GM19025 (cell line): ENCODE measurements at regions not wholly inside any gene's neighbourhood (a gene's known extent, or its start where the extent isn't known, plus 50 kb on each side); places are given as distances from the start of the nearest gene placed in this dataset.

Experiments used
- ATAC-seq: cut with Tn5 transposase; IDR thresholded peaks from one replicate; pipeline ENCODE4 v1.9.1; 2021; ENCODE audit warnings: mild to moderate bottlenecking, low read depth, moderate library complexity; ENCODE audit not compliant: unreplicated experiment

DNA sequence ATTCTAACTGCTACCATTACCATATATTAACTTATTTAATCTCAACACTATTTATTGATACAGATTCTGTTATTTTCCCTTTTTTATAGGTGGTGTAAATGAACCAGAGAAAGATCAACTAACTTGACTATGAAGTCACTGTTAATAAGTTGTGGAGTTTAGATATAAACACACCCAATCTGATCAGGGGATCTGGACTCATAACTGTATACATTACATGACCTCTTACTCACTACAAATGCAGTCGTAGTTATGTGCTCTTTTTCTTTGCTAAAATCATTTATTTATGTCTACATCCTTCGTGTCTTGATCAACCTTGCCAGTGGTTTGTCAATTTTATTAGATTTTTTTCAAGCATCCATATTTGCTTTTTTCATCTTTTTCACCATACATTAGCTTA is 614.8 kb upstream of the FAM241A start:
- no peak for ATAC-seq

- ATAC-seq = no peak
Measured at GRCh38 chr4:111535792-111536191, 609.5 kb upstream of the FAM241A start.

DNA sequence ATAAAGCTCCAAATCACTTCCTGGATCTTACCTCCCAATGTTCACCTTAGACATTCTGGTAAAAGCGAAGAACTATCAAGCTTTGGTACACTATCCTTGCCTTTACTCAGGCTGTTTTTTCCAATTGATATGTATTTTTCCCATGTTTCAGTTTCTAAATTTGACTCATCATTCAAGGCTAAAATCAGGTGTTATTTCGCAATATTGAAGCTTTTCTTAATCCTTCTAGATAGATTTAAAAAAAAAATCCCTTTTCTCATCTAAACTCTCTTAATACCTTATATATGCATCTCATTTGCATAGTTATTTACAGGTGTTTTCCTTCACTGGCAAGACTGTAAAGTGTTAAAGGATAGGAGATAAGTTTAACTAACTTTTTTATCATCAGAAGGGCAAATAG is 608.1 kb upstream of the FAM241A start:
- ATAC-seq = no peak

- ATAC-seq = no peak
Measured at GRCh38 chr4:111537871-111538270, 607.4 kb upstream of the FAM241A start.

DNA sequence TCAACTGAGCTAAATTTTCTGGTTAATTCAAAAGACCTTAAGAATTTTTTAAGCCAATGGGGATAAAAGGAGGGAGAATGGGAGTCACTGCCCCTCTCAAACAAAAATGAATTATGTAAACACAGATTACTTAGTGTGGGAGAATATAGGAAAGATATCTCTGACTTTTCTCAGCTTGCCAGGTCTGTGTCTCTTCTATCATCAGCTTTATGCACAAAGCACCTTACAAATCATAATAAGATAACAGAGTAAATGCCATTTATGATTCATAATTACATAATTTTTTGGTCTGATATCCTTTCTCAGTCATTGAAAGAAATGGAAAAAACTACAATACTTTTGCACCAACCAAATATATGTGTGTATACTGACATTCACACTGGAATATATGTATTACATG is 604.6 kb upstream of the FAM241A start:
- ATAC-seq = no peak

GRCh38 chr4:111542056-111542455 is 603.2 kb upstream of the FAM241A start:
- no peak for ATAC-seq

- no peak for ATAC-seq
Measured at GRCh38 chr4:111546881-111547280, 598.4 kb upstream of the FAM241A start.

DNA sequence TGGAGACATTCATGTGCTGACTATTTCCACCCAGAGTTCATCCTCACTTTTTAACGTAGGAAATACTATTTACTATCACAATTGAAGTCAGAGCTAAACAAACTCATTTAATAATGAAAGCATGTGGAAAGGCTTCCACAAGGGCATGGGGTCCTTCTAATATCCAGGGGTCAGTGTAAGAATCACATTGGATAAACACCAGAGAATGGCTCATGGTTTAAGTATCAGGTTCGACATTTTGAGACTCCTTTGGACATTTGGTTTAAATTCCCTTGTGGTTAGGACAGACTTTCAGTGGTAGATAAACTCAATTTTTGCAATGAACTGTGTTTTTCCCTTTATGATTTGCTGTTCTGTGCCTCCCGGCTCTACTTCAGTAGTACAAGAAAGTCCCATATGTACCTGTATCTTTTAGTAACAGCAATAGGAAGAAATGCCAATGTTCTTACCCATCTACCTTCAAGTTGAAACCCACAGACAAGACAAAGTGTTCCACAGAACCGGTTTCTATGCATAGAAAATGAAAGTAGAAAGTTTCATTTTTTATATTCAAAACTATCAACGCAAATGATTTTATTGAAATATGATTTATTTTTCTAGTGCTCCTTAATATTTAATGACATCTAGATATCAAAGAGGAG is 589.0 kb upstream of the FAM241A start:
- ATAC-seq = no peak

DNA sequence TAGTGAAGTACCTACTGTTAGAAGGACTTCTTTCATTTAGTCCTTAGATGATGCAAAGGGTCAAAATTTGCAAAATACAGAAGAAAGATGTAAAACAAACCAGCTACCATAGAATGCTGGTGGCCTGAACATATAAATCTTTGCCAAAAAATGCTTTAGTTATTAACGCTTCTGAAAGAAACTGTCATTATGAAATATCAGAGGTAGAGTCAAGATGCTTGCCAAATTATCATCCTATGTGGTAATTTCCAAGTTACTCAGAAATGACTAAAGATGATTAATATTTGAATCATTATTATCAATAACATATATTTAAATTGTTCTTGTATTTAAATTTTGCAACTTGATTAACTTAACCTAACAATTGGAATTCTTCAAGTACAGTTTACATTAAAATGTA is 588.4 kb upstream of the FAM241A start:
- ATAC-seq = no peak

DNA sequence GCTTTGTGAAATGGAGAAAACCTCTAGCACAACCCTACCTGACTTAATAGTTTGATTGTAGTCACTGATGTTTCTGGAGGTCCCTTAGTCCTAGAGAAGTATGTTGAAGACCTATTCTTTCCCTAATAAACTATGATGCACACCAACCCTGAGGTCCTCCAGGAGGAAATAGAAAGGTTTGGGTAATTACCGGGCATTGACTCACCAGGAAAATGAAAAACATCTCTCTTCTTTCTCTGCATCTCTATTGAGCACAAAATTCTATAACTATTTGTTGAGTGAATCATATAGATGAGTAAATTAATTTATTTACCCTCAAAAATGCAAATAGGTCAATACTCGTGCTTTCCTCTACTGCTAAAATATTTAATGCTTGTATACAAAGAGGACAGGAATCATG is 582.4 kb upstream of the FAM241A start:
- no peak for ATAC-seq

- no peak for ATAC-seq
Measured at GRCh38 chr4:111572470-111572869, 572.8 kb upstream of the FAM241A start.

DNA sequence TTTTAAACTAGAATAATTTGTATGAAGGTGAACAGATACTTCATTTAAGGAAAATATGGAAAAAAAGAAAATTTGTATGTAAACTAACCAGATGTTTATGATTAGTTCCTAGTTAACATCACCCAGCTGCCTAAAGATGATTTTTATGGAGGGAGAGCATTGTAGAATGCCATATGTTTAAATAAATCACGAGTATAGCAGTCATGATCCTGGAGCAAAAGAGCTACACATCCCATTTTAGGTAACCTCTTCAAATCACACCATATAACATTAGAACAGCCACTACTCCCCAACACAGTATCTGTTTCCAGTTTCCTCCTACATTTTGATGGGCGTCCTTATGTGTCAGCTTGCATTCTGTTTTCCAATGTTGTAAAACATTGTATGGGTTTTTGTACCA is 571.9 kb upstream of the FAM241A start:
- ATAC-seq = no peak

GRCh38 chr4:111579767-111580166 is 565.5 kb upstream of the FAM241A start:
- no peak for ATAC-seq

GRCh38 chr4:111595456-111595855 is 549.8 kb upstream of the FAM241A start:
- no peak for ATAC-seq

DNA sequence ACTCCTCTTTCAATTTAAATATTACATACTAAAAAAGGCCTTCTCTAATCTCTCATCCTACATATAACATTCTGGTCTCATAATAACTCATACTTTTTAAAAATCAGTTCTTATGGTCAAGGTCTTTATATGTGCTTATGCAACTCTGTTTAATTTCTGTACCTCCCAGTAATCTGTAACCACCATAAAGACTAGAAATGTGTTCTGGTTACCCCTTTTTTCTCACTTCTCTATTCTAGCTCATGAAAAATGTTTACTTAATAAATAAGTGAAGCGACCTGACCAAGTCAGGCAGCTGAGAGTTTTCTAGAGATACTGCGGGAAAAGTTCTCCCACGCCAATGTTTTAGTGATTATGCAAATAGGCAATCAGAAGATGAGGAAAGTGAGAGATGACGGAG is 548.8 kb upstream of the FAM241A start:
- ATAC-seq = no peak

DNA sequence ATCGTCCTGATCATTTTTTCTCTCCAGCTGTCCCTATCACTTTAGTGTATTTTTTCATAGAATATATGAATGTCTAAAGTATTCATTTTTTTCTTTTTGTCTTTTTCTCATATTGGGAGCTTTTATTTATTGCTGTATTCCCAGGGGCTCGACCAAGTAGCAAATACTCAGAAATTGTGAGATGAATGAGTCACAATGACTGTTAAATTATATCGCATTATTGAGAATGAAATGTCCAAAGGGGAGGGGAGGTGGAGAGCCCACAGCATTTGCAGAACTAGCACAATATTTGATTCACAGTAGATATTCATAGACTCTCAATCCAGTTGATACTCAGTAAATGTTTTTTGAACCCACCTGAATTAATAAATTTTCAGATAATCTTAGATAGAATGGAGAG is 543.6 kb upstream of the FAM241A start:
- ATAC-seq = no peak

- ATAC-seq = no peak
Measured at GRCh38 chr4:111602848-111603247, 542.4 kb upstream of the FAM241A start.

- no peak for ATAC-seq
Measured at GRCh38 chr4:111605111-111605510, 540.1 kb upstream of the FAM241A start.

GRCh38 chr4:111610681-111611080 is 534.6 kb upstream of the FAM241A start:
- ATAC-seq = no peak

GRCh38 chr4:111618908-111619307 is 526.3 kb upstream of the FAM241A start:
- ATAC-seq = no peak

DNA sequence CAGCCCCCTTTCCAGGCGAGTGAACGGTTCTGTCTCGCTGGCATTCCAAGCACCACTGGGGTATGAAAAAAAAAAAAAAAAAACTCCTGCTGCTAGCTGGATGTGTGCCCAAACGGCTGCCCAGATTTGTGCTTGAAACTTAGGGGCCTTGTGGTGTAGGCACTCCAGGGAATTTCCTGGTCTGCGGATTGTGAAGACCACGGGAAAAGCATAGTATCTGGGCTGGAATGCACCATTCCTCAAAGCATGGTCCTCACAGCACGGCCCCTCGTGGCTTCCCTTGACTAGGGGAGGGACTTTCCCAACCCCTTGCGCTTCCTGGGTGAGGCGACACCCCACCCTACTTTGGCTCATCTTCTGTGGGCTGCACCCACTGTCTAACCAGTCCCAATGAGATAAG is 516.8 kb upstream of the FAM241A start:
- no peak for ATAC-seq

- ATAC-seq = no peak
Measured at GRCh38 chr4:111630705-111631104, 514.5 kb upstream of the FAM241A start.
